K562 (cell line): ENCODE measurements at regions not wholly inside any gene's neighbourhood (a gene's known extent, or its start where the extent isn't known, plus 50 kb on each side); places are given as distances from the start of the nearest gene placed in this dataset.

Experiments used
- ATAC-seq: fragments of 200-7000 bp; cut with Tn5 transposase; 3 replicates; pipeline ENCODE4 v1.9.1; 2020; ENCODE audit warnings: moderate library complexity
- BruUV-seq: library from RNA; stranded (reverse); fragments of 400-500 nt; replicated peaks from 2 replicates; lab custom pipeline; 2021; lab: Mats Ljungman, UMichigan
- CTCF ChIA-PET: fragments of 300-600 bp; formaldehyde crosslinking; extraction: SDS; loops from one replicate; lab custom pipeline; 2021; ENCODE audit warnings: low intra/inter-chr PET ratio; lab: Yijun Ruan, JAX
- POLR2A ChIA-PET: fragments of 300-600, 350-650 bp; sonication (Branson Sonifier 250); formaldehyde crosslinking; extraction: SDS; loops from one replicate; lab custom pipeline; 2021; ENCODE audit warnings: antibody characterized with exemption, inconsistent platforms; lab: Yijun Ruan, JAX
- DNase-seq, 4 experiments: peaks; one replicate each; pipeline versions ENCODE4 v3.0.0 to v3.0.0-alpha.2; 2011 to 2018; ENCODE audit warnings: low spot score in 3 of 4, mixed read lengths in 3 of 4; ENCODE audit errors: extremely low read depth in 1 of 4
- FAIRE-seq: peaks from 2 replicates; lab custom pipeline; 2011; peaks lifted over from hg19 to GRCh38; lab: Jason Lieb, UNC
- H2AFZ ChIP-seq: 2 replicates; pipeline ENCODE4 v1.6.0; 2011; ENCODE audit warnings: low read depth, low read length, control low read depth, inconsistent platforms
- H3K27ac ChIP-seq: fragments of 200-600 bp; 3 replicates; pipeline ENCODE4 v1.8.0; 2011; ENCODE audit warnings: low read depth, mild to moderate bottlenecking, control low read depth, inconsistent platforms, low read length, moderate library complexity, mixed read lengths; ENCODE audit errors: extremely low read depth
- H3K27me3 ChIP-seq, 2 experiments: fragments of 300-600 bp in 1 of 2; 2 replicates in 1 of 2; 3 replicates in 1 of 2; pipeline versions ENCODE4 v1.6.0 to v1.8.0; 2011; ENCODE audit warnings: inconsistent platforms in 2 of 2, low read length in 2 of 2, mild to moderate bottlenecking in 1 of 2, mixed read lengths in 1 of 2, moderate library complexity in 1 of 2; ENCODE audit not compliant: control insufficient read depth in 2 of 2, insufficient read depth in 2 of 2
- H3K36me3 ChIP-seq: fragments of 300-600 bp; 3 replicates; pipeline ENCODE4 v1.8.0; 2011; ENCODE audit warnings: mild to moderate bottlenecking, low read length, inconsistent platforms; ENCODE audit not compliant: control insufficient read depth, insufficient read depth
- H3K4me1 ChIP-seq, 2 experiments: fragments of 200-600 bp in 1 of 2; replicated peaks in 1 of 2; 2 replicates in 1 of 2; 3 replicates in 1 of 2; pipeline versions ENCODE4 v1.5.1 to v1.8.0; 2011; ENCODE audit warnings: inconsistent platforms in 2 of 2, low read length in 2 of 2, mild to moderate bottlenecking in 1 of 2, mixed read lengths in 1 of 2, moderate library complexity in 1 of 2; ENCODE audit not compliant: control insufficient read depth in 2 of 2, insufficient read depth in 2 of 2
- H3K4me2 ChIP-seq: 2 replicates; pipeline ENCODE4 v1.6.1; 2011; ENCODE audit warnings: low read length, control low read depth, inconsistent platforms, mixed read lengths; ENCODE audit not compliant: insufficient read depth
- H3K4me3 ChIP-seq: fragments of 200-600 bp; sonication (generic), shearing (Covaris generic); 2 replicates; pipeline ENCODE4 v1.5.1; 2016; ENCODE audit warnings: control low read depth, inconsistent platforms
- H3K79me2 ChIP-seq: fragments of 200-600 bp; 3 replicates; pipeline ENCODE4 v1.8.0; 2011; ENCODE audit warnings: low read length, inconsistent platforms; ENCODE audit not compliant: control insufficient read depth, insufficient read depth
- H3K9ac ChIP-seq, 2 experiments: 2 replicates each; pipeline versions ENCODE4 v1.6.0 to v1.6.1; 2011; ENCODE audit warnings: low read depth in 2 of 2, low read length in 2 of 2, control low read depth in 1 of 2, inconsistent platforms in 1 of 2, mild to moderate bottlenecking in 1 of 2, mixed read lengths in 1 of 2; ENCODE audit not compliant: insufficient read depth in 1 of 2
- H3K9me1 ChIP-seq: one replicate; pipeline ENCODE4 v1.6.0; 2011; ENCODE audit warnings: inconsistent platforms, mild to moderate bottlenecking, low read length, moderate library complexity; ENCODE audit not compliant: control insufficient read depth, insufficient read depth
- H3K9me3 ChIP-seq: replicated peaks from 2 replicates; pipeline ENCODE4 v1.5.1; 2011; ENCODE audit warnings: low read depth, low read length, inconsistent platforms; ENCODE audit not compliant: control insufficient read depth, insufficient read depth
- H4K20me1 ChIP-seq: replicated peaks from 2 replicates; pipeline ENCODE4 v1.6.1; 2011; ENCODE audit warnings: low read length, inconsistent platforms, mixed read lengths; ENCODE audit not compliant: control insufficient read depth, insufficient read depth
- ARID2 ChIP-seq: fragments of 450-650 bp; IDR thresholded peaks from 2 replicates; pipeline ENCODE4 v1.6.1; 2017; ENCODE audit warnings: antibody characterized with exemption, mild to moderate bottlenecking
- CBFA2T2 ChIP-seq: fragments of 450-650 bp; conservative IDR thresholded peaks from 2 replicates; pipeline ENCODE4 v1.6.1; 2017; ENCODE audit warnings: mild to moderate bottlenecking
- HDAC2 ChIP-seq: fragments of 450-650 bp; IDR thresholded peaks from 2 replicates; pipeline ENCODE4 v1.6.1; 2016; ENCODE audit warnings: mild to moderate bottlenecking
- MTA3 ChIP-seq: fragments of 450-650 bp; formaldehyde crosslinking; IDR thresholded peaks from 2 replicates; pipeline ENCODE4 v1.6.1; 2017; ENCODE audit warnings: mild to moderate bottlenecking, borderline replicate concordance
- NFRKB ChIP-seq: fragments of 450-650 bp; IDR thresholded peaks from 2 replicates; pipeline ENCODE4 v1.6.1; 2016; ENCODE audit warnings: low read depth
- RBM14 ChIP-seq: fragments of 200-400 bp; formaldehyde crosslinking; IDR thresholded peaks from 2 replicates; pipeline ENCODE4 v1.6.1; 2018; ENCODE audit warnings: low read depth, mild to moderate bottlenecking, low read length, moderate library complexity, borderline replicate concordance; ENCODE audit not compliant: insufficient read depth
- RUNX1 ChIP-seq: sonication (generic); IDR thresholded peaks from 2 replicates; pipeline ENCODE4 v1.6.1; 2016; ENCODE audit warnings: antibody characterized with exemption, low read depth
- SMARCA4 ChIP-seq: fragments of 450-650 bp; IDR thresholded peaks from 2 replicates; pipeline ENCODE4 v1.6.1; 2016
- SNIP1 ChIP-seq: fragments of 450-650 bp; IDR thresholded peaks from 2 replicates; pipeline ENCODE4 v1.7.1; 2017; ENCODE audit warnings: low read depth, mild to moderate bottlenecking
- SPI1 ChIP-seq: IDR thresholded peaks from 2 replicates; pipeline ENCODE4 v1.6.1; 2011; ENCODE audit warnings: low read depth, low read length, control low read depth, borderline replicate concordance
- TARDBP ChIP-seq: fragments of 450-650 bp; IDR thresholded peaks from 2 replicates; pipeline ENCODE4 v1.6.1; 2016
- TCF3 ChIP-seq: sonication (generic); formaldehyde crosslinking; IDR thresholded peaks from 2 replicates; pipeline ENCODE4 v1.4.0; 2020; ENCODE audit warnings: mild to moderate bottlenecking, missing genetic modification reagents
- TOE1 ChIP-seq, 2 experiments: fragments of 450-650 bp in 1 of 2; sonication (generic) in 1 of 2; formaldehyde crosslinking in 1 of 2; IDR thresholded peaks; 2 replicates each; pipeline versions ENCODE4 v1.7.1 to v1.8.0; 2016 to 2022; ENCODE audit warnings: borderline replicate concordance in 2 of 2, mild to moderate bottlenecking in 2 of 2, antibody characterized with exemption in 1 of 2, inconsistent platforms in 1 of 2, low read depth in 1 of 2, missing genetic modification reagents in 1 of 2, moderate library complexity in 1 of 2
- ZKSCAN8 ChIP-seq: fragments of 200-800 bp; sonication (Bioruptor generic); IDR thresholded peaks from 2 replicates; pipeline ENCODE4 v1.6.1; 2016; ENCODE audit warnings: missing genetic modification characterization, missing compliant biosample characterization
- ZNF561 ChIP-seq: fragments of 450-650 bp; formaldehyde crosslinking; conservative IDR thresholded peaks from 2 replicates; pipeline ENCODE4 v1.4.0; 2020; ENCODE audit warnings: mild to moderate bottlenecking, moderate library complexity
- WGBS: fragments of 100-300 bp; shearing (Covaris generic); methylation state at CpG from one replicate; pipeline ENCODE4 v1.1.6; 2016; ENCODE audit warnings: low coverage, mixed read lengths; ENCODE audit not compliant: insufficient coverage; ENCODE audit errors: missing lambda C conversion rate; 5-methylcytosine and 5-hydroxymethylcytosine counted together
- in situ Hi-C: fragments of 300-500 bp; cut with MboI; formaldehyde crosslinking; loops from 4 replicates; pipeline ENCODE4 v1.15.0; 2018; ENCODE audit warnings: inconsistent platforms, mixed read lengths
- intact Hi-C: fragments of 100-400 bp; cut with micrococcal nuclease; formaldehyde crosslinking; loops from 2 replicates; pipeline ENCODE4 v1.14.2; 2022
- TF ChIP-seq, protein P1 (sequence below), 2 experiments: fragments of 450-650 bp; conservative IDR thresholded peaks; 2 replicates each; pipeline ENCODE4 v1.6.1; 2017; ENCODE audit warnings: mild to moderate bottlenecking in 2 of 2, moderate library complexity in 2 of 2
- TF ChIP-seq, protein P2 (sequence below): fragments of 450-650 bp; conservative IDR thresholded peaks from 2 replicates; pipeline ENCODE4 v1.6.1; 2016; ENCODE audit warnings: missing genetic modification characterization, low read depth, mild to moderate bottlenecking, missing compliant biosample characterization, moderate library complexity
- TF ChIP-seq, protein P3 (sequence below): fragments of 250-450 bp; sonication (Bioruptor Pico); IDR thresholded peaks from 2 replicates; pipeline ENCODE4 v1.5.0; 2021; ENCODE audit warnings: mild to moderate bottlenecking, borderline replicate concordance
- TF ChIP-seq, protein P4 (sequence below): fragments of 450-650 bp; IDR thresholded peaks from 2 replicates; pipeline ENCODE4 v1.6.1; 2017; ENCODE audit warnings: mild to moderate bottlenecking, moderate library complexity

DNA sequence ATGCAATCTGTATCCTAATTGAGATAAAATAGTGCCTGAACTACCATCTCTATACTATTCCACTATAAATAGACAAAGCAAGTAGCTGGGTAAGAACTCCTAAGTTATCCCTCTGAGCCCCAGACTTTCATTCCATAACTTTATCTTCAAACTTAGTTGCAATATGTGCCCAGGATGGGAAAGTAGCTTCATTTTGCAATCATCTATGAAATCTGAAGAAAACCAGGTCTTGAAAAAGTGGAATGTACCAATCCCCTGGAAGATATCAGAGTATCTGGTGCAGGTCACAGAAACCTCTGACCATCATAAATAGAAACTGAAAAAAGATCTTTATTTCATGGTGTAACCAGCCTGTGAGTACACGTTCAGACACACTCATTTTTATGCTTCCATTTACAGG, 78.1 kb upstream of the TMEM178A start:
- Histone ChIP-seq H3K9ac (no peak overlapping the region), H3K9me1 (no peaks in the 10 kb centered on the region), H3K4me1 (no peaks in the 10 kb centered on the region), H4K20me1 (no peaks in the 10 kb centered on the region), H3K36me3 (no peaks in the 10 kb centered on the region), H3K79me2 (no peaks in the 10 kb centered on the region), H3K4me3 (no peak overlapping the region), H2AFZ (no peak overlapping the region), H3K27me3 (no peaks in the 10 kb centered on the region), H3K9me3 (no peaks in the 10 kb centered on the region; the same call in 1 of the 2 replicates), H3K4me2 (no peak overlapping the region), H3K27ac (no peak overlapping the region)
- FAIRE-seq, result no peak
- BruUV-seq, result no TSS peak
- intact Hi-C loops (no loop called here), in situ Hi-C loops (loop anchor here (25.0 kb wide), 1 partner anchor 850 kb away; no protein-coding TSS in a partner anchor)
- no peak for DNase-seq
- POLR2A ChIA-PET, result interaction anchor here (0.7 kb wide), 1 partner anchor 23 kb away, joined by 3 read pairs; no protein-coding TSS in a partner anchor
- WGBS, result 0% methylated on average over 1 of the region's 1 CpG
- ATAC-seq, result no peak
- CTCF ChIA-PET, result no interaction called here
- TF ChIP-seq, protein P1, sequence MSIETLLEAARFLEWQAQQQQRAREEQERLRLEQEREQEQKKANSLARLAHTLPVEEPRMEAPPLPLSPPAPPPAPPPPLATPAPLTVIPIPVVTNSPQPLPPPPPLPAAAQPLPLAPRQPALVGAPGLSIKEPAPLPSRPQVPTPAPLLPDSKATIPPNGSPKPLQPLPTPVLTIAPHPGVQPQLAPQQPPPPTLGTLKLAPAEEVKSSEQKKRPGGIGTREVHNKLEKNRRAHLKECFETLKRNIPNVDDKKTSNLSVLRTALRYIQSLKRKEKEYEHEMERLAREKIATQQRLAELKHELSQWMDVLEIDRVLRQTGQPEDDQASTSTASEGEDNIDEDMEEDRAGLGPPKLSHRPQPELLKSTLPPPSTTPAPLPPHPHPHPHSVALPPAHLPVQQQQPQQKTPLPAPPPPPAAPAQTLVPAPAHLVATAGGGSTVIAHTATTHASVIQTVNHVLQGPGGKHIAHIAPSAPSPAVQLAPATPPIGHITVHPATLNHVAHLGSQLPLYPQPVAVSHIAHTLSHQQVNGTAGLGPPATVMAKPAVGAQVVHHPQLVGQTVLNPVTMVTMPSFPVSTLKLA (conservative IDR thresholded peaks at IDR 0.05), result no peak
- TF ChIP-seq SPI1, result no peak
- no peak for TF ChIP-seq SNIP1
- TF ChIP-seq HDAC2, result no peak
- no peak for TF ChIP-seq TARDBP
- no peak for TF ChIP-seq RBM14
- TF ChIP-seq ARID2, result no peak
- TF ChIP-seq MTA3, result no peak
- TF ChIP-seq RUNX1, result no peak
- TF ChIP-seq NFRKB, result no peak
- TF ChIP-seq ZKSCAN8 (CRISPR knock-in tag), result no peak
- TF ChIP-seq SMARCA4, result no peak
- TF ChIP-seq, protein P2, sequence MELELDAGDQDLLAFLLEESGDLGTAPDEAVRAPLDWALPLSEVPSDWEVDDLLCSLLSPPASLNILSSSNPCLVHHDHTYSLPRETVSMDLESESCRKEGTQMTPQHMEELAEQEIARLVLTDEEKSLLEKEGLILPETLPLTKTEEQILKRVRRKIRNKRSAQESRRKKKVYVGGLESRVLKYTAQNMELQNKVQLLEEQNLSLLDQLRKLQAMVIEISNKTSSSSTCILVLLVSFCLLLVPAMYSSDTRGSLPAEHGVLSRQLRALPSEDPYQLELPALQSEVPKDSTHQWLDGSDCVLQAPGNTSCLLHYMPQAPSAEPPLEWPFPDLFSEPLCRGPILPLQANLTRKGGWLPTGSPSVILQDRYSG, result no peak
- TF ChIP-seq, protein P3, sequence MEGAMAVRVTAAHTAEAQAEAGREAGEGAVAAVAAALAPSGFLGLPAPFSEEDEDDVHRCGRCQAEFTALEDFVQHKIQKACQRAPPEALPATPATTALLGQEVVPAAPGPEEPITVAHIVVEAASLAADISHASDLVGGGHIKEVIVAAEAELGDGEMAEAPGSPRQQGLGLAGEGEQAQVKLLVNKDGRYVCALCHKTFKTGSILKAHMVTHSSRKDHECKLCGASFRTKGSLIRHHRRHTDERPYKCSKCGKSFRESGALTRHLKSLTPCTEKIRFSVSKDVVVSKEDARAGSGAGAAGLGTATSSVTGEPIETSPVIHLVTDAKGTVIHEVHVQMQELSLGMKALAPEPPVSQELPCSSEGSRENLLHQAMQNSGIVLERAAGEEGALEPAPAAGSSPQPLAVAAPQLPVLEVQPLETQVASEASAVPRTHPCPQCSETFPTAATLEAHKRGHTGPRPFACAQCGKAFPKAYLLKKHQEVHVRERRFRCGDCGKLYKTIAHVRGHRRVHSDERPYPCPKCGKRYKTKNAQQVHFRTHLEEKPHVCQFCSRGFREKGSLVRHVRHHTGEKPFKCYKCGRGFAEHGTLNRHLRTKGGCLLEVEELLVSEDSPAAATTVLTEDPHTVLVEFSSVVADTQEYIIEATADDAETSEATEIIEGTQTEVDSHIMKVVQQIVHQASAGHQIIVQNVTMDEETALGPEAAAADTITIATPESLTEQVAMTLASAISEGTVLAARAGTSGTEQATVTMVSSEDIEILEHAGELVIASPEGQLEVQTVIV (CRISPR knock-in tag), result no peak
- no peak for TF ChIP-seq TCF3 (CRISPR knock-in tag)
- no peak for TF ChIP-seq CBFA2T2
- TF ChIP-seq ZNF561 (CRISPR knock-in tag), result no peak
- TF ChIP-seq, protein P4, sequence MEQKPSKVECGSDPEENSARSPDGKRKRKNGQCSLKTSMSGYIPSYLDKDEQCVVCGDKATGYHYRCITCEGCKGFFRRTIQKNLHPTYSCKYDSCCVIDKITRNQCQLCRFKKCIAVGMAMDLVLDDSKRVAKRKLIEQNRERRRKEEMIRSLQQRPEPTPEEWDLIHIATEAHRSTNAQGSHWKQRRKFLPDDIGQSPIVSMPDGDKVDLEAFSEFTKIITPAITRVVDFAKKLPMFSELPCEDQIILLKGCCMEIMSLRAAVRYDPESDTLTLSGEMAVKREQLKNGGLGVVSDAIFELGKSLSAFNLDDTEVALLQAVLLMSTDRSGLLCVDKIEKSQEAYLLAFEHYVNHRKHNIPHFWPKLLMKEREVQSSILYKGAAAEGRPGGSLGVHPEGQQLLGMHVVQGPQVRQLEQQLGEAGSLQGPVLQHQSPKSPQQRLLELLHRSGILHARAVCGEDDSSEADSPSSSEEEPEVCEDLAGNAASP, result no peak
- no peak for TF ChIP-seq TOE1 (IDR thresholded peaks at IDR 0.05; ENCODE audit: borderline replicate concordance)
- TF ChIP-seq TOE1 (CRISPR knock-in tag; IDR thresholded peaks at IDR 0.05; ENCODE audit: borderline replicate concordance, low read depth), result no peak
